Neural cell (in vitro differentiated cells): ENCODE measurements at regions not wholly inside any gene's neighbourhood (a gene's known extent, or its start where the extent isn't known, plus 50 kb on each side); places are given as distances from the start of the nearest gene placed in this dataset.

ENCODE experiments used
- H2AFZ ChIP-seq: fragments of 200-600, 300-800 bp; sonication (generic), shearing (Covaris generic); 2 replicates; pipeline ENCODE4 v1.6.0; 2014; ENCODE audit warnings: low read depth, mild to moderate bottlenecking, antibody characterized with exemption, low read length, moderate library complexity
- H3F3A ChIP-seq: fragments of 200-600 bp; shearing (Covaris generic); 2 replicates; pipeline ENCODE4 v1.6.1; 2016; ENCODE audit warnings: mild to moderate bottlenecking, moderate library complexity, mixed read lengths, antibody characterized with exemption, low read length; ENCODE audit not compliant: insufficient read depth, poor library complexity, severe bottlenecking
- H3K27ac ChIP-seq: fragments of 200-600, 300-800 bp; sonication (generic), shearing (Covaris generic); 2 replicates; pipeline ENCODE4 v1.5.1; 2014; ENCODE audit warnings: mild to moderate bottlenecking, low read length, moderate library complexity
- H3K27me3 ChIP-seq: fragments of 300-800, 200-600 bp; sonication (generic), shearing (Covaris generic); 2 replicates; pipeline ENCODE4 v1.6.0; 2014; ENCODE audit warnings: mild to moderate bottlenecking, low read depth, low read length, moderate library complexity; ENCODE audit not compliant: insufficient read depth
- H3K36me3 ChIP-seq: fragments of 300-800, 200-600 bp; sonication (generic), shearing (Covaris generic); 2 replicates; pipeline ENCODE4 v1.5.1; 2014; ENCODE audit warnings: mild to moderate bottlenecking, antibody characterized with exemption, low read length, moderate library complexity; ENCODE audit not compliant: insufficient read depth
- H3K4me2 ChIP-seq: fragments of 300-800, 200-600 bp; sonication (generic), shearing (Covaris generic); 2 replicates; pipeline ENCODE4 v1.6.0; 2014; ENCODE audit warnings: mild to moderate bottlenecking, low read length
- H3K4me3 ChIP-seq: fragments of 300-800, 200-600 bp; sonication (generic), shearing (Covaris generic); 2 replicates; pipeline ENCODE4 v1.5.1; 2014; ENCODE audit warnings: mild to moderate bottlenecking, low read length, moderate library complexity
- H3K79me2 ChIP-seq: fragments of 200-600 bp; shearing (Covaris generic); replicated peaks from 2 replicates; pipeline ENCODE4 v1.6.0; 2014; ENCODE audit warnings: mild to moderate bottlenecking, low read length, moderate library complexity; ENCODE audit not compliant: insufficient read depth
- H3K9ac ChIP-seq: fragments of 300-800, 200-600 bp; sonication (generic), shearing (Covaris generic); 2 replicates; pipeline ENCODE4 v1.6.1; 2016; ENCODE audit warnings: mild to moderate bottlenecking, low read length, mixed read lengths
- H3K9me2 ChIP-seq: fragments of 200-600 bp; shearing (Covaris generic); 2 replicates; pipeline ENCODE4 v1.6.1; 2016; ENCODE audit warnings: mild to moderate bottlenecking, low read length, mixed read lengths; ENCODE audit not compliant: insufficient read depth
- H3K9me3 ChIP-seq: fragments of 200-600, 300-800 bp; sonication (generic), shearing (Covaris generic); 2 replicates; pipeline ENCODE4 v1.6.1; 2016; ENCODE audit warnings: mild to moderate bottlenecking, mixed run types, low read length, moderate library complexity, mixed read lengths
- H4K20me1 ChIP-seq: fragments of 200-600 bp; shearing (Covaris generic); 2 replicates; pipeline ENCODE4 v1.6.1; 2016; ENCODE audit warnings: mild to moderate bottlenecking, mixed run types; ENCODE audit not compliant: insufficient read depth
- CTCF ChIP-seq: fragments of 450-650 bp; IDR thresholded peaks from 2 replicates; pipeline ENCODE4 v1.5.1; 2014; ENCODE audit warnings: antibody characterized with exemption, mild to moderate bottlenecking, moderate library complexity; ENCODE audit not compliant: poor library complexity, severe bottlenecking
- EP300 ChIP-seq: fragments of 450-650 bp; conservative IDR thresholded peaks from 2 replicates; pipeline ENCODE4 v1.6.1; 2014; ENCODE audit warnings: antibody characterized with exemption, mild to moderate bottlenecking, moderate library complexity; ENCODE audit not compliant: poor library complexity, severe bottlenecking
- EZH2 ChIP-seq: fragments of 200-600, 300-800 bp; shearing (Covaris generic), sonication (generic); IDR thresholded peaks from 2 replicates; pipeline ENCODE4 v1.6.1; 2014; ENCODE audit warnings: antibody characterized with exemption, low read length, borderline replicate concordance, mild to moderate bottlenecking; ENCODE audit not compliant: insufficient read depth, poor library complexity, severe bottlenecking
- MXI1 ChIP-seq: fragments of 450-650 bp; conservative IDR thresholded peaks from 2 replicates; pipeline ENCODE4 v1.6.1; 2014; ENCODE audit warnings: antibody characterized with exemption, mild to moderate bottlenecking; ENCODE audit not compliant: poor library complexity, severe bottlenecking
- POLR2AphosphoS5 ChIP-seq: IDR thresholded peaks from 2 replicates; pipeline ENCODE4 v1.6.1; 2012
- RAD21 ChIP-seq: fragments of 450-650 bp; conservative IDR thresholded peaks from 2 replicates; pipeline ENCODE4 v1.6.1; 2014; ENCODE audit warnings: antibody characterized with exemption, mild to moderate bottlenecking, moderate library complexity
- REST ChIP-seq: IDR thresholded peaks from 2 replicates; pipeline ENCODE4 v1.6.1; 2012; ENCODE audit warnings: borderline replicate concordance
- SMC3 ChIP-seq: fragments of 450-650 bp; conservative IDR thresholded peaks from 2 replicates; pipeline ENCODE4 v1.6.1; 2014; ENCODE audit warnings: antibody characterized with exemption, mild to moderate bottlenecking, moderate library complexity; ENCODE audit not compliant: poor library complexity
- TAF1 ChIP-seq: IDR thresholded peaks from 2 replicates; pipeline ENCODE4 v1.6.1; 2012; ENCODE audit warnings: low read depth

- no peak overlapping the region for H2AFZ ChIP-seq
- H3K4me3 ChIP-seq = no peak overlapping the region
- no peaks in the 10 kb centered on the region for H3K79me2 ChIP-seq
- no peaks in the 10 kb centered on the region for H3K36me3 ChIP-seq
- no peak overlapping the region for H3K27ac ChIP-seq
- no peak overlapping the region for H3K9ac ChIP-seq
- H3F3A ChIP-seq = no peaks in the 10 kb centered on the region
- H3K4me2 ChIP-seq = no peak overlapping the region
- no peak for TF ChIP-seq REST
- no peak for TF ChIP-seq SMC3
- no peak for TF ChIP-seq POLR2AphosphoS5
- no peak for TF ChIP-seq EP300
- no peaks in the 10 kb centered on the region for H4K20me1 ChIP-seq
- no peaks in the 10 kb centered on the region for H3K9me2 ChIP-seq
- H3K27me3 ChIP-seq = no peaks in the 10 kb centered on the region
- H3K9me3 ChIP-seq = no peaks in the 10 kb centered on the region
These were observed 560.1 kb upstream of the FSHR start for GRCh38 chr2:49714454-49714853.

- no peak overlapping the region for H2AFZ ChIP-seq
- TF ChIP-seq RAD21 = no peak
- no peak for TF ChIP-seq EP300
- no peak for TF ChIP-seq SMC3
- no peak for TF ChIP-seq POLR2AphosphoS5
- no peak for TF ChIP-seq REST
- no peak for TF ChIP-seq MXI1
- TF ChIP-seq EZH2 = no peak
- TF ChIP-seq CTCF = no peak
- TF ChIP-seq TAF1 = no peak
- H3K27ac ChIP-seq = no peak overlapping the region
- no peaks in the 10 kb centered on the region for H3K27me3 ChIP-seq
- H3K79me2 ChIP-seq = no peaks in the 10 kb centered on the region
- no peak overlapping the region for H3K4me2 ChIP-seq
- H3K4me3 ChIP-seq = no peak overlapping the region
- no peaks in the 10 kb centered on the region for H3K36me3 ChIP-seq
- H4K20me1 ChIP-seq = no peaks in the 10 kb centered on the region
- H3K9ac ChIP-seq = no peak overlapping the region
- H3K9me2 ChIP-seq = no peaks in the 10 kb centered on the region
- no peaks in the 10 kb centered on the region for H3K9me3 ChIP-seq
- no peaks in the 10 kb centered on the region for H3F3A ChIP-seq
These were observed 548.4 kb upstream of the FSHR start for GRCh38 chr2:49702740-49703139.
